HepG2 (cell line): ENCODE measurements at regions not wholly inside any gene's neighbourhood (a gene's known extent, or its start where the extent isn't known, plus 50 kb on each side); places are given as distances from the start of the nearest gene placed in this dataset.

Source experiments
- ATAC-seq: fragments of 200-7000 bp; cut with Tn5 transposase; 3 replicates; pipeline ENCODE4 v1.9.1; 2020; ENCODE audit warnings: mild to moderate bottlenecking, moderate library complexity
- BruUV-seq: library from RNA; stranded (reverse); fragments of 400-500 nt; replicated peaks from 2 replicates; lab custom pipeline; 2021; lab: Mats Ljungman, UMichigan
- CTCF ChIA-PET: fragments of 300-600 bp; formaldehyde crosslinking; extraction: SDS; loops from one replicate; lab custom pipeline; 2021; ENCODE audit warnings: low total read pairs, inconsistent platforms, low intra/inter-chr PET ratio; lab: Yijun Ruan, JAX
- POLR2A ChIA-PET: fragments of 350-600 bp; sonication (Branson Sonifier 250); formaldehyde crosslinking; loops from one replicate; lab custom pipeline; 2020; ENCODE audit warnings: antibody characterized with exemption, inconsistent platforms; lab: Yijun Ruan, JAX
- DNase-seq: peaks from one replicate; pipeline ENCODE4 v3.0.0-alpha.2; 2015; ENCODE audit warnings: low spot score
- FAIRE-seq: peaks from 3 replicates; lab custom pipeline; 2011; peaks lifted over from hg19 to GRCh38; lab: Jason Lieb, UNC
- H2AFZ ChIP-seq: one replicate; pipeline ENCODE4 v1.6.1; 2011; ENCODE audit warnings: low read length, inconsistent platforms
- H3K27ac ChIP-seq: fragments of 300-600 bp; 3 replicates; pipeline ENCODE4 v1.8.0; 2011; ENCODE audit warnings: mixed run types, mild to moderate bottlenecking, mixed read lengths, low read length, inconsistent platforms; ENCODE audit not compliant: insufficient read depth; ENCODE audit errors: extremely low read length
- H3K27me3 ChIP-seq, 2 experiments: fragments of 200-600 bp in 1 of 2; 2 replicates in 1 of 2; 3 replicates in 1 of 2; pipeline versions ENCODE4 v1.6.0 to v1.8.0; 2011; ENCODE audit warnings: low read length in 2 of 2, mild to moderate bottlenecking in 2 of 2, moderate library complexity in 2 of 2, inconsistent platforms in 1 of 2; ENCODE audit not compliant: insufficient read depth in 2 of 2, control insufficient read depth in 1 of 2
- H3K36me3 ChIP-seq, 2 experiments: fragments of 200-600 bp in 1 of 2; replicated peaks in 1 of 2; 2 replicates in 1 of 2; 3 replicates in 1 of 2; pipeline versions ENCODE4 v1.5.1 to v1.8.0; 2011; ENCODE audit warnings: low read length in 2 of 2, inconsistent platforms in 1 of 2; ENCODE audit not compliant: insufficient read depth in 2 of 2, control insufficient read depth in 1 of 2
- H3K4me1 ChIP-seq: 2 replicates; pipeline ENCODE4 v1.5.1; 2012; ENCODE audit warnings: low read length, inconsistent platforms; ENCODE audit not compliant: insufficient read depth
- H3K4me2 ChIP-seq: 2 replicates; pipeline ENCODE4 v1.6.0; 2011; ENCODE audit warnings: low read depth, low read length, inconsistent platforms
- H3K4me3 ChIP-seq, 3 experiments: fragments of 200-600 bp in 1 of 3; sonication (generic), shearing (Covaris generic) in 1 of 3; replicated peaks in 1 of 3; 2 replicates each; pipeline ENCODE4 v1.5.1; 2011 to 2016; ENCODE audit warnings: low read length in 3 of 3, inconsistent platforms in 2 of 3, low read depth in 2 of 3, mild to moderate bottlenecking in 2 of 3, control low read depth in 1 of 3, mixed read lengths in 1 of 3; ENCODE audit not compliant: insufficient read depth in 1 of 3
- H3K79me2 ChIP-seq: one replicate; pipeline ENCODE4 v1.6.1; 2011; ENCODE audit warnings: low read length, inconsistent platforms; ENCODE audit not compliant: insufficient read depth
- H3K9ac ChIP-seq: 2 replicates; pipeline ENCODE4 v1.6.0; 2011; ENCODE audit warnings: mild to moderate bottlenecking, low read depth, low read length, inconsistent platforms; ENCODE audit not compliant: insufficient read depth
- H3K9me3 ChIP-seq: 2 replicates; pipeline ENCODE4 v1.5.1; 2012; ENCODE audit warnings: mild to moderate bottlenecking, low read length
- H4K20me1 ChIP-seq: 2 replicates; pipeline ENCODE4 v1.6.0; 2011; ENCODE audit warnings: inconsistent platforms, mild to moderate bottlenecking, low read length, moderate library complexity; ENCODE audit not compliant: insufficient read depth
- ATM ChIP-seq: fragments of 450-650 bp; IDR thresholded peaks from 2 replicates; pipeline ENCODE4 v1.7.1; 2017; ENCODE audit warnings: mild to moderate bottlenecking, borderline replicate concordance
- BRD4 ChIP-seq: sonication (generic); formaldehyde crosslinking; IDR thresholded peaks from 2 replicates; pipeline ENCODE4 v1.4.0; 2020; ENCODE audit warnings: missing genetic modification reagents
- GPN1 ChIP-seq: sonication (generic); formaldehyde crosslinking; IDR thresholded peaks from 2 replicates; pipeline ENCODE4 v1.5.1; 2020; ENCODE audit warnings: missing genetic modification reagents, borderline replicate concordance
- ZNF350 ChIP-seq: sonication (generic); formaldehyde crosslinking; IDR thresholded peaks from 2 replicates; pipeline ENCODE4 v1.4.0; 2020; ENCODE audit warnings: mild to moderate bottlenecking, low read depth, missing genetic modification reagents, borderline replicate concordance
- ZNF574 ChIP-seq: sonication (generic); formaldehyde crosslinking; IDR thresholded peaks from 2 replicates; pipeline ENCODE4 v1.4.0; 2020; ENCODE audit warnings: missing genetic modification reagents
- ZNF841 ChIP-seq: sonication (generic); formaldehyde crosslinking; IDR thresholded peaks from 2 replicates; pipeline ENCODE4 v1.8.1; 2023; ENCODE audit warnings: missing genetic modification reagents, borderline replicate concordance
- WGBS: methylation state at CpG from one replicate; pipeline ENCODE4 v1.1.6; 2017; ENCODE audit warnings: low lambda C conversion rate; 5-methylcytosine and 5-hydroxymethylcytosine counted together
- in situ Hi-C: cut with HindIII; loops from 2 replicates; pipeline ENCODE4 v1.10.0; 2017; ENCODE audit warnings: low pct_unique_long_range_greater_than_20kb; ENCODE audit not compliant: extremely low pct_ligation_motif_present
- intact Hi-C: fragments of 100-400 bp; cut with micrococcal nuclease; formaldehyde crosslinking; loops from one replicate; pipeline ENCODE4 v1.10.0; 2022; ENCODE audit not compliant: unreplicated experiment
- TF ChIP-seq, protein P1 (sequence below): sonication (generic); formaldehyde crosslinking; conservative IDR thresholded peaks from 2 replicates; pipeline ENCODE4 v1.4.0; 2020; ENCODE audit warnings: missing genetic modification reagents
- TF ChIP-seq, protein P2 (sequence below): IDR thresholded peaks from 2 replicates; pipeline ENCODE4 v1.6.1; 2018; ENCODE audit warnings: missing genetic modification reagents, mild to moderate bottlenecking, missing compliant biosample characterization

DNA sequence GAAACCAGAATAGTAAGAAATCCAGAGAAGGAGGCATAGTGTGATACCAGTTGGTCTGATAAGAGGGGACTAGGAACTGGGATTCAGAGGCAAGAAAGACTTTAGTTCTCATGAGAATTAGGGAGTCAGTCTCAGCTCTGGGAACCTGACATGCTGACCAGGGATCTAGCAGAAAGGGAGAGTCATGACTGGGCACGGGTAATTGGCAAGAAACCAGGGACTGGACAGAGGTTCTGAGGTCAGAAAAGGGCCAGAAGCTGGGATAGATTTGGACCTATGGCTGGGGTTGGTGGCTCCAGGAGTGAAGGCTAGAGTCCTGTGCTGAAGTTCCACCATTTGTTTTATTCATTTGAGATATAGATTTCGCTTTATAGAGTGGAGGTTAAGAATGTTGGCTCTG is 110.2 kb upstream of the C1GALT1C1 start:
- WGBS, result 95% methylated on average over 2 of the region's 2 CpGs
- TF ChIP-seq ZNF350 (no peak), ATM (no peak), ZNF574 (CRISPR knock-in tag) (no peak), GPN1 (no peak), ZNF841 (CRISPR knock-in tag) (no peak)
- Histone ChIP-seq H3K4me3 (no peak overlapping the region), H3K9ac (no peak overlapping the region), H3K79me2 (no peaks in the 10 kb centered on the region), H3K9me3 (no peaks in the 10 kb centered on the region), H4K20me1 (no peaks in the 10 kb centered on the region), H3K27ac (no peak overlapping the region), H3K4me2 (no peak overlapping the region), H3K36me3 (no peaks in the 10 kb centered on the region), H3K4me1 (peaks cover 8% of the 10 kb centered on the region; the same call in 1 of the 2 replicates), H3K27me3 (no peaks in the 10 kb centered on the region), H2AFZ (no peak overlapping the region)
- no TSS peak for BruUV-seq
- POLR2A ChIA-PET, result no interaction called here
- CTCF ChIA-PET, result no interaction called here
- in situ Hi-C loops, result no loop called here
- intact Hi-C loops, result no loop called here
- ATAC-seq (no peak), FAIRE-seq (no peak), DNase-seq (no peak)

DNA sequence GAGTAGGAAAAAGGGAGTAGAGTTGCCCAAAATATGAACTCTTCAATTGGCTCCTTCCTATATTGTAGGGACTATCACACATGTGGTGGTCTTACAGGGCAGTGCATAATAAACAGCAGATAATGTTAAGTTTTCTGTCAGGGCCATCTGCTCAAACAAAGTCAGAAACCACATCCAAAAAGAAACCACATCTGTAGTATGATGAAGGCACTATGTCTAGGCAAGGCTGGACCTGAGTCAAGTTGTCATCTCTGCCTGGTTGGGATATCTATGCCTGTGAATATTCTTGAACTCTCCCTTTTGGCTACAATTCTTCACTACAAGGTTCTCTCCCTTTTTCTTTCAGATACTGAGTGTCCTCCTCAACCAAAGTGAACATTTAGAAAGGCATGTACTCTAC is 109.4 kb upstream of the C1GALT1C1 start:
- Histone ChIP-seq H4K20me1 (no peaks in the 10 kb centered on the region), H3K4me2 (no peak overlapping the region), H2AFZ (no peak overlapping the region), H3K9me3 (no peaks in the 10 kb centered on the region), H3K4me3 (no peak overlapping the region), H3K9ac (no peak overlapping the region), H3K27me3 (no peaks in the 10 kb centered on the region), H3K4me1 (peaks cover 7% of the 10 kb centered on the region; the same call in 1 of the 2 replicates), H3K27ac (no peak overlapping the region), H3K79me2 (no peaks in the 10 kb centered on the region), H3K36me3 (no peaks in the 10 kb centered on the region)
- DNase-seq (no peak), ATAC-seq (no peak), FAIRE-seq (no peak)
- no TSS peak for BruUV-seq
- POLR2A ChIA-PET, result interaction anchor here (1.3 kb wide), 1 partner anchor 13 kb away, joined by 3 read pairs; no protein-coding TSS in a partner anchor
- CTCF ChIA-PET, result no interaction called here
- in situ Hi-C loops (no loop called here), intact Hi-C loops (no loop called here)
- TF ChIP-seq, protein P1, sequence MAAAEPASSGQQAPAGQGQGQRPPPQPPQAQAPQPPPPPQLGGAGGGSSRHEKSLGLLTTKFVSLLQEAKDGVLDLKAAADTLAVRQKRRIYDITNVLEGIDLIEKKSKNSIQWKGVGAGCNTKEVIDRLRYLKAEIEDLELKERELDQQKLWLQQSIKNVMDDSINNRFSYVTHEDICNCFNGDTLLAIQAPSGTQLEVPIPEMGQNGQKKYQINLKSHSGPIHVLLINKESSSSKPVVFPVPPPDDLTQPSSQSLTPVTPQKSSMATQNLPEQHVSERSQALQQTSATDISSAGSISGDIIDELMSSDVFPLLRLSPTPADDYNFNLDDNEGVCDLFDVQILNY (CRISPR knock-in tag), result no peak
- TF ChIP-seq BRD4 (CRISPR knock-in tag), result no peak
- TF ChIP-seq, protein P2, sequence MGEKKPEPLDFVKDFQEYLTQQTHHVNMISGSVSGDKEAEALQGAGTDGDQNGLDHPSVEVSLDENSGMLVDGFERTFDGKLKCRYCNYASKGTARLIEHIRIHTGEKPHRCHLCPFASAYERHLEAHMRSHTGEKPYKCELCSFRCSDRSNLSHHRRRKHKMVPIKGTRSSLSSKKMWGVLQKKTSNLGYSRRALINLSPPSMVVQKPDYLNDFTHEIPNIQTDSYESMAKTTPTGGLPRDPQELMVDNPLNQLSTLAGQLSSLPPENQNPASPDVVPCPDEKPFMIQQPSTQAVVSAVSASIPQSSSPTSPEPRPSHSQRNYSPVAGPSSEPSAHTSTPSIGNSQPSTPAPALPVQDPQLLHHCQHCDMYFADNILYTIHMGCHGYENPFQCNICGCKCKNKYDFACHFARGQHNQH (CRISPR knock-in tag), result no peak
